Left kidney (tissue), 1 donor: ENCODE measurements at regions not wholly inside any gene's neighbourhood (a gene's known extent, or its start where the extent isn't known, plus 50 kb on each side); places are given as distances from the start of the nearest gene placed in this dataset.
"Not testable (repeated sequence)": the region's sequence is repeated elsewhere in the genome, so short reads cannot be mapped to it uniquely, and the experiment has no call there.

ENCODE experiments used
- DNase-seq: peaks from one replicate; pipeline ENCODE4 v3.0.0-alpha.2; 2013

- no peak for DNase-seq
These were observed 100.4 kb downstream of the CD83 start for GRCh38 chr6:14217728-14218518.

GRCh38 chr6:14218519-14218800 is 100.9 kb downstream of the CD83 start:
- DNase-seq: no peak

GRCh38 chr6:14221564-14222279 is 104.2 kb downstream of the CD83 start:
- no peak for DNase-seq

GRCh38 chr6:14222956-14223355 is 105.4 kb downstream of the CD83 start:
- no peak for DNase-seq

GRCh38 chr6:14224359-14225103 is 107.0 kb downstream of the CD83 start:
- no peak for DNase-seq

GRCh38 chr6:14226051-14226660 is 108.6 kb downstream of the CD83 start:
- no peak for DNase-seq

- peak; percentile 46 for DNase-seq
These were observed 111.0 kb downstream of the CD83 start for GRCh38 chr6:14228571-14228970.

GRCh38 chr6:14231071-14231483 is 113.5 kb downstream of the CD83 start:
- no peak for DNase-seq

GRCh38 chr6:14231501-14232280 is 114.1 kb downstream of the CD83 start:
- no peak for DNase-seq

GRCh38 chr6:14232889-14233288 is 115.3 kb downstream of the CD83 start:
- DNase-seq: no peak

- no peak for DNase-seq
These were observed 118.2 kb downstream of the CD83 start for GRCh38 chr6:14235653-14236356.

GRCh38 chr6:14239097-14239496 is 121.5 kb downstream of the CD83 start:
- DNase-seq: no peak

- DNase-seq: no peak
These were observed 123.0 kb downstream of the CD83 start for GRCh38 chr6:14240411-14241166.

GRCh38 chr6:14241255-14242070 is 123.9 kb downstream of the CD83 start:
- no peak for DNase-seq

GRCh38 chr6:14242912-14243311 is 125.3 kb downstream of the CD83 start:
- DNase-seq: not testable (repeated sequence)

GRCh38 chr6:14243597-14243996 is 126.0 kb downstream of the CD83 start:
- DNase-seq: no peak

- DNase-seq: no peak
These were observed 129.3 kb downstream of the CD83 start for GRCh38 chr6:14246876-14247275.

- DNase-seq: no peak
These were observed 133.0 kb downstream of the CD83 start for GRCh38 chr6:14250573-14250972.

- DNase-seq: no peak
These were observed 134.8 kb downstream of the CD83 start for GRCh38 chr6:14252271-14252850.
